Stimulated activated CD4-positive, alpha-beta T cell treated with anti-CD3 and anti-CD28 coated beads, Interleukin-15, amount 100 ng/mL, for 48 hours (primary cell): ENCODE measurements at regions not wholly inside any gene's neighbourhood (a gene's known extent, or its start where the extent isn't known, plus 50 kb on each side); places are given as distances from the start of the nearest gene placed in this dataset.

Experiments
- DNase-seq, 2 donors: peaks; one replicate each; pipeline ENCODE4 v3.0.0-alpha.2; 2020; ENCODE audit warnings: low read depth in 2 of 2

DNA sequence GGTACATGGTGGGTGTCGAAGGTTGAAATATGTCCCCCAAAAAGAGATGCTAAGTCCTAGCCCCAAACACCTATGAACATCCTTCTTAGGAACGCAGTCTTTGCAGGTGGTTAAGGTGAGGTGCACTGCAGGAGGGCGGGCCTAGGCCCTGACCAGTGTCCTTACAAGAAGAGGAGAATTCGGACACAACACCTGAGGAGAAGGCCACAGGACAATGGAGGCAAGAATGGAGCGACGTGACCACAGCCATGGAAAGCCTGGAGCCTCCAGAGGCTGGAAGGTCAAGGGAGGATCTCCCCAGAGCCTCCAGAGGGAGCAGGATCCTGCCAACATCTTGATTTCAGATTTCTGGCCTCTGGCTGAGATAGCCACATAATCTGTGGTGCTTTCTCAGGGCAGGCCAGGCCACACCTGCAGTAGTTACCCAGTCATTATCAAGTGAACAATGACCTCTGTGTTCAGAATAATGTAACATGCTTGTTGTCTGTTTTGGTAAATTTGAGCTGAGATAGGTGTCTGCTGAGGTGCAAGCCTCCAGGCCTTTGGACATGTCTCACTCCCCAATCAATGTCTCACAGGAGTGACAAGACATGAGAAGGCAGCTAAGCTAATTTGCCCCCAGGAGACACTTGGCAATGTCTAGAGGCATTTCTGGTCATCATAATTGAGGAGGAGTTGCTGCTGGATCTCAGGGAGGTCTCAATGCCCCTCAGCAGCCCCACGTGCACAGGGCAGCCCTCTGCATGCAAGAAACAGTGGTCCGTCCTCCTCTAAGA is 498.9 kb downstream of the BRD1 start:
- DNase-seq, result no peak

DNA sequence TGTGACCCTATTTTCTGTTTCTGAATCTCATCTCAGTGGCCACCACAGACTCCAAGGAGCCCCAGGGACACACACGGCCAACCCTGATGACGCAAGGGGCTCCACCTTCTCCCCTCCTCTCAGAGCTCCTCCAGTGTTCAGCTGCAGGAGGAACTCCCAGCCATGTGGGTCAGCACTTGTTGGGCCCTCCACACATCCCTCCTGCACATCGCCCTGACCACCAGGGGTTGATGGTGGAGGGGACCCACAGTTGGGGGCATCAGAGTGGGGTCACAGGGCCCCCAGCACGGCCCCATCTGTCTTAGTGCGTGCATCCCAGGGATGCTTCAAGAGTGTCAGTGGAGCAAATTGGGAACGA is 499.6 kb downstream of the BRD1 start:
- no peak for DNase-seq

DNA sequence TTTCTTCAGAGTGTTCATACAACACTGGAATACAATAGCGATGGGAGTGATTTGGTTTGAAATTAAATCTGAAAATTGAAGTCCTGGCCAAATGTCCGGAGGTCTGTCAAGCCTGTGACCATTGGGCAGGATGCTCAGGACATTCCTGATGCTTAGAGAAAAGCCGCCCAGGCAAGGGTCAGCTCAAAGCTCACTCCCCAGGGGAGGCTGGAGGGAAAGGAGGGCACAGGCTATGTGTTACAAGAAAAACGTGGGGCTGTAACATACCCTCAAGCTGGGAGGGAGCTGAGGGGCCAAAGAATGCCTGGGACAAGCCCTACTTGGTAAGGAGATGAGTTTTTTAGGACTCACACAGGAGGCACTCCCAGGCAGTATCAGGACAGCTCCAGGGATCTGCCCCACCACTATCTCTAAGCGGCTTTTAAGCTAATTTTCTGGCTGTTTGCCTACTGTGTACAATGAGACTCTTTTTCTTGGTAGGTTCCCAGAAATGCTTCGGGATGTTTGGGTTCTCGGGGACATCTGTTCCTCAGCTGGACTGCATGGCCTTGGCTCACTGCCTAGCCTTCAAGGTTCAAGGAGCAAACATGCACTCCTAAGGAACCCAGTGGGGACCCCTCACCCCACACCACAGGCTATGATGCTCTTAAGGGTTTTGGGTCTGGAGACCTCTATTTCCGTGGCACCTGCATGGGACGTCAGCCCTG is 500.1 kb downstream of the BRD1 start:
- DNase-seq, result no peak

DNA sequence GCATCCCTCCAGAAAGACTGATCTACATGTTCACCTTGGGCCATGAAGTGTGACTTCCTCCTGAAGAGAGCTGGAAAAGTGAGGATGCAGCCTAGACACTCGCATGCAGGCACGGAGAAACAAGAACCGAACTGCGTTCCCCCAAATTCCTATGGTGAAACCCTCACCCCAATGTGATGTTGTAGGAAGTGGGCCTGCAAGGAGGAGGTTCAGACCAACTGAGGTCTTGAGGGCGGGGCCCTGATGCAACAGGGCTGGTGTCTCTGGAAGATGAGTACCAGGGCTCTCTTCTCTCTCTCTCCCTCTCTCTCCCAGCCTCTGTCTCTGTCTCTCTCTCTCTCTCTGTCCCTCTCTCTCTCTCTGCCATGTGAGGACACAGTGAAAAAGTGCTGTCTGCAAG is 501.1 kb downstream of the BRD1 start:
- DNase-seq, result no peak

DNA sequence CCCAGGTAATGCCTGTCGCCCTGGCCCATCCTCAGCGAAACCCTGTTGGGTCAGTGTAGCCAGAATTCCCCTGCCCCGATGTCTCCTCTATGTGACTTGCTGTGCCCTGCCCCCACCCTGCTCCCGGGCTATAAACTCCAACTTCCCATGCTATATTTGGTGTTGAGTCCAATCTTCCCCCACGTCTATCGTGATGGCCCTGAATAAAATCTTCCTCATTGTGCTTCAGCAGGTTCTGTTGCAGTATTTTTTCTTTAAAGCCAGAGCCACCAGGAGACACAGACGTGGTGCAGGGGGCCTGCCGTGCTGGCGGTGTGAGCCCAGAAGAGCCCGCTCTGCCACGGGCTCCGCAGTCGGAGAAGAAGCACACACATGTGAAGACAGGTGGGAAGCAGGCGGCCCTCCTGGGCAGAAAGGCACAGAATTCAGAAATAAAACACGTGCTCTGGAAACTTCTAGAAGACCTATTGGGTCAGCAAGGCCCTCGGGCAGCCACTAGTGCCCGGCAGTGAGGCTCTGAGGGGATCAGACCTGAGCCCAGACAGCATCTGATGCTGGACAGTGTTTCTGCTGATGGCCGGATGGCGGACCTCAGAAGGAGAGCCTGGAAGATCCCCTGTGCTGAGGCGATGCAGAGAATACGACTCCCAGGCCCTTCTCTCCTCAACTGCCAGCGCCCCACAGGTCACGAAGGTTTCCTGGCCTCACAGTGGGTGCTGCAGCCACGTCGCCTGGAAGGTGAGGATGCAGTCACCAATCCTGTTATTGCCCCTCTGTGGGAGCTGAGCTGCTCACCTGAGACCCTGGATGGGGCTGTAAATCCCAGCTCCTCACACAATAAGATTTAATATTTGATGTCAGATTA is 501.9 kb downstream of the BRD1 start:
- no peak for DNase-seq

DNA sequence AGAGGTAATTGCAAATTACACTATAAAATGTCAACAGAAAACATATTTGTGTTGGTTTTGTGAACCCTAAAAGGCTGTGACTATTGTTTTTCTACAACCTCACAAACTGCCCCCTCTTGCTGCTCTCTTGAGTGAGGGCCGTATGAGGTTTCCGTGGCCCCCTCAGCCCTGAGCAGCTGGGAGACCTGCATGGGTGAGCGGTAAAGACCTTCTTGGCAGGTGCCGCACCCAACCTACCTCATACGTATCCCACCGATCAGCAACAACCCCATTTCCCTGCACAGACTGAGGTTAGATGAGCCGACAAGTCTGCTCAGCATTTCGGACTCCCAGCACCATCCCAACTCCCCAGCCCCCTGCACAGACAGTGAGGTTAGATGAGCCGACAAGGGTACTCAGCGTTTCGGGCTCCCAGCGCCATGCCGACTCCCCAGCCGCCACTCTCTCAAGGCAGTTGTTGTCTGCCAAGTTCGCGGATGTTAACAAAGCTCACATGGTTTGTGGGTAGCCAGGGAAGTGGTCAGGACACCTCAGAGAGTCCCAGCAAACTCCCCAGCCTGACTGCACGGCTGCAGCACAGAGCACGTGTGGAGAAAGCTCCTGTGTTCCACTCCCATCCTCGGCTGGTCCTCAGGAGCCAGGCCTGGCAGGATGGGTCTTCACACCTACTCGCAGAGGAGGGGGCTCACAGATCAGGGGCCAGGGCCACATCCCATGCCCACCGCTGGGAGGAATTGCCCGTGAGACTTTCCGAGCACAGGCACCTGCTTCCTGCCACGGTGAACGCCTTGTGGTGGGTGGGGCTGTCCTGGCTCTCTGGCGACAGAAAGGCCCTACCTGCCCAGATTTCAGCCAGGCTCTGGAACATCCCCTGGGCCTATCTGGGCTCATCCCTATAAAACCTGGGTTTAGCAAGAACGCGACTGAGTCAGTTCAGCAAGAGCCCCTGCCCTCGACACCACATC is 502.9 kb downstream of the BRD1 start:
- no peak for DNase-seq

DNA sequence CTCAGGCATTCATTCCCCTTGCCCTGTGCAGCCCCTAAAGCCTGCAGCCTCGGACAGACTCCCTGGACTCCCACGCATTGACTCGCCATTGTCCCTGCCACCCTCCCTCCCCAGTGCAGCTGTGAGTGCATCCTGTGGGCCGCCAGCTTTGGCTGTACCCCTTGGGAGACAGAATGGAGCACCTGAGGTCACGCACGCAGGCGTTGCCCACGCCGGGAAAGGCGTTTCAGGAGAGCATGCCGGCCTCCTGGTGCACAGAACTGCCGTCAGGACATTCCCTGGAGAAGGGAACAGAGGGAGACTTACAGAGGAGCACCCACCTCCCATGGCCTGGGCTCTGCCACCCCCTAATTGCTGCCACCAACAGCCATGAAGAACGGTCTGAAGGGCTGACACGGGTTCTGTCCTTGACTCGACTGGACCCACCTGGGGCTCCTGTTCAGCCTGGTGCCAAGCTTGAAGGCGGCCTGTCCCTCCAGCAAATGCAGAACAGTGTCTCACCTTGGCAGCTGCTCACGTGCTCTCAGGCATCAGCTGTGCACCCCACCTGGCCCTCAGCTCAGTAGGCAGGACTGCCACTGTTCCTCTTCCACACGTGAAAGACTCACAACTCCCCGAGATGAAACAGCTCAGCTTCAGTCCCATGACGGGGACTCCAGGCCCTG is 503.8 kb downstream of the BRD1 start:
- DNase-seq, result no peak

DNA sequence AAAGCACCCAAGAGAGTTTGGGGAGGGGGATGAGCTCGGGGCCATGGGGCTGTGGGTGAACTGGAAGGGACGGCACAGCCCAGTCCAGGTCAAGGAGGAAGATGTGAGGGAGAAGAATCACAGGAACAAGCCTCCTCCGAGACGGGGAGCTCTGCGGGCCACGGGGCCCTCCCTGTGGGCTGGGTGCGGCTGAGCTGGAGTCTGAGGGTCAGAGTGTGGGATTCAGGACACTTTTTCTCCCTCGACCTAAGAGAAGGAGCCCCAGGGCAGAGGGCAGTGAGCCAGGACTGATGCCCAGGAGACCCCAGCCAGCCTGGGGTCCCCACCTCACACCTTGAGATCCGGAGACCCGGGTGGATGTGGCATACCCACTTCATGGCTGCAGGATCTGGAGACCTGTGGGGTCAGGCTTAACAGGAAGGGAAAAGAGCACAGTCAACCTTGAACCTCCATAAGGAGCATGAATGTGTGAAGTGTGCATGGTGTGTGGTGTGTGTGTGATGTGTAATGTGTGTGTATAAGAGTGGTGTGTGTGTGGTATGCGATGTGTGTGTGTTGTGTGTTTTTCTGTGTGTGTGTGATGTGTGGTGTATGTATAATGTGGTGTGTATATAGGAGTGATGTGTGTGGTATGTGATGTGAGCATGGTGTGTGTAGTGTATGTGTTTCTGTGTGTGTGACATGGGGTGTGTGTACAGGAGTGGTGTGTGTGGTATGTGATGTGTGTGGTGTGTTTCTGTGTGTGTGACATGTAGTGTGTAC is 504.6 kb downstream of the BRD1 start:
- no peak for DNase-seq

DNA sequence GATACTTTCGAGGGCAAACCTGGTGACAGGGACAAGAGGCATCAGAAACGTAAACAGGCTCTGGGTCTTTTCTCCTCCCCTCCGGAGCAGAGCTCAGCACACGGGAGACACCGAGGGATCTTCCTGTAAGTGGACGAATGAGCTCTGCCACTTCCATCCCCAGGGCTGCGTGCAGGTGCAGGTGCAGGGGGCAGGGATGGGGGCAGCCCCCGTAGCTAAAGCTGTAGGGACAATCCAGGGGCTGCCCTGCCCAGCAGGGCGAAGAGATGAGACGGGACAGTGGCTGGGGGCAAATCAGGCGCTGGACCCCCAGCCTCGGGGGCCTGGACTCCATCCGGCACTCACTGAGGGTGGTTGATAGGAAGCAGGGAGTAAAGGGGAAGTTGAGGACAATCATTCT is 505.4 kb downstream of the BRD1 start:
- no peak for DNase-seq

DNA sequence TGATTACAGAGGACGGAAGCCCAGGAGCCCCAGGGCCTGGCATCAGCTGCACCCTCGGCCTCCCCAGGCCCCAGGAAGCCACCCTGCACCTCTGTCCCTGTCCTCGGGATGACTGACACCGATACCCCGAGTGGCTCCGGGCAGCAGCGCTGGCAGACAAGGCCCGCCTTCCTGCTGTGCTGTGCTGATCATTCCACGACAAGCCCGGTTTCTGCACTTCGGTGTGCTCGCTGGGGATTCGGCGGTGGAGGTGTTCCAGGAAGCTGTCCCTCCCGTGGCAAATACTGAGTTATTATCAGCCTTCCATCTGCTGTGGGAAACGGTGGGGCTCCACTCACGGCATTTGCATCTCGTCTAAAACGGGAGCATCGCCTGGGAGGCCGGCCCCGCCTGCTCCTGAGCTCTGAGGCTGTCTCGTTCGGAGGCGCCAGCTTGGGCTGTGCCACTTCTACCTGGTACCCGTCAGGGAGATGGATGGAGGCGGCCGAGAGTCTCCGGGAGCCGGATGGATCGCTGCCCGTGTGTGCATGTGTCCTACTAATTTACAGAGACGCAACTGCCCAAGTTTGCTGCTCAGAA is 506.1 kb downstream of the BRD1 start:
- DNase-seq, result no peak

DNA sequence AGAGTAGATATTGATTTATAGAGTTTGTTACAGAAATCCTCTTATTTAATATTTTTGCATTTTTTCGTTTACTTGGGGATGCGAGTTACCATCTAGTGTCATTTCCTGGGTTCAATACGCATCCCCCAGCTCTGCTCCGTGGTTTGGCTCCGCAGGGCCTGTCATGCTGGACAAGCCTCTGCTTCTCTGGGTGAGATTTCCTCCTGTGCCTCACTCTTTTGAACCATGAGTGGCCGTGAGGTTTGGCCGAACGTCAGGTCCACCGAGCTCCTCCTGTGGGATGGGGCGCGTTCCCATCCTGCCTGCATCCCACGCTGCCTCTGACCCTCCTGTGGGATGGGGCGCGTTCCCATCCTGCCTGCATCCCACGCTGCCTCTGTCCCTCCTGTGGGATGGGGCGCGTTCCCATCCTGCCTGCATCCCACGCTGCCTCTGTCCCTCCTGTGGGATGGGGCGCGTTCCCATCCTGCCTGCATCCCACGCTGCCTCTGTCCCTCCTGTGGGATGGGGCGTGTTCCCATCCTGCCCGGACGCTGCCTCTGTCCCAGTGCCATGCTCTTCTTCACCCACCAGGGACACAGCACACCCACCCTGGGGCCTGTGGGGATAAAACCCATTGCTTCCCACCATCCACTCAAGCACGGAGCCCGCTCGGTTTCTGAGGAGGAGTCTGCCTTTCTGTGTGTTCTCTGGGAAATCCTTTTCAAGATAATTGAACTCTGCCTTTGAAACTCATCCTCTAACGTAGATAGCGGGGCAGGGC is 506.8 kb downstream of the BRD1 start:
- DNase-seq, result no peak

DNA sequence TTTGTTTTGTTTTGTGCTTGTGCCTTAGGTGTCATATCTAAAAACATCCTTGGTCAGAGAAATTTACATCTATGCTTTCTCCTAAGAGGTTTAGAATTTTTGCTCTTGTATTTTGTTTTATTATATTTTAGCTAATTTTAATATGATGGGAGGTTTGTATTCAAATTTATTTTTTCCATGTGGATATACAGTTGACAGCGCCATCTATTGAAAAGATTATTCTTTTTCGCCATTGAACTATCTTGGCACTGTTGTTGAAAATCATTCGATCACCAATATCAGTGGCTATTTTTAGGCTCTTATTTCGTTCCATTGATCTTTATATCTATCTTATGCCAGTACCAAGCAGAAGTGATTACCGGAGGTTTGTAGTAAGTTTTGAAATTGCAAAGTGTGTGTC is 510.3 kb downstream of the BRD1 start:
- no peak for DNase-seq

DNA sequence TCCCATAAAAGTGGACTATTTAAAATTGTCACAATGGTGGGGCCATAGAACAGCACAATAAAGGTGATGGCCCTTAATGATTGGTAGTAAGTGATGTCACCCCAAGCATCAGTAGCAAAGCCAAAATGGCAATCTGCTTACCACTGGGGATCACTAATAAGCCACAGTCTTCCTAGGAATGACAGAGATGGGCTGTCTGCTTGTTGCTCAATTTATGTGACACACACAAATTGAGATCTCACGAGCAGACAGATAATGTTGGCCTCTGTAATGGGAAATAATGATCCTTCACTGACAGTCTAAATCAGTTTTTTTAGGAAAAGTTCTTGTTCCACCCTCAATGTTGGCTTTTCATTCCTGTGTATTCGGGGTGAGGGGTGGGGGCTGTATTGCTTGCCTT is 515.1 kb downstream of the BRD1 start:
- no peak for DNase-seq

DNA sequence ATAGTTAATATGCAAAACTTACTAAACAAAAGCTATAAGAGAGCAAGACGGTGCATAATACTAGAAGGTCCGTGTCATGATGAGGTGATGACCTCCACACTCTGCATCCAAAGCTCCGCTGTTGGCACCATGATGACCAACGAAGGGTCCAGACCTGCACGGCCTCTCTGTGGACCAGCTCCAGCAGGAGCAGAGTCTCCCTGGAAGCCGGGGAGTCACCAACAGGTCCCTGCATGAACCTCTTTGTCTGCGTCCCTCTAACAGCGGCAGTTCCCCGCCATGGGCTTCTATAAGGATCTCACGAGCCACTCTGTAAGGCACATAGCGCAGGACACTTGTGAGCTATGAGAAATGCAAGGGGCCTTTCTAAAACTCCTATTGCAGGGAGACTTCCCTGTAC is 517.3 kb downstream of the BRD1 start:
- DNase-seq, result no peak

DNA sequence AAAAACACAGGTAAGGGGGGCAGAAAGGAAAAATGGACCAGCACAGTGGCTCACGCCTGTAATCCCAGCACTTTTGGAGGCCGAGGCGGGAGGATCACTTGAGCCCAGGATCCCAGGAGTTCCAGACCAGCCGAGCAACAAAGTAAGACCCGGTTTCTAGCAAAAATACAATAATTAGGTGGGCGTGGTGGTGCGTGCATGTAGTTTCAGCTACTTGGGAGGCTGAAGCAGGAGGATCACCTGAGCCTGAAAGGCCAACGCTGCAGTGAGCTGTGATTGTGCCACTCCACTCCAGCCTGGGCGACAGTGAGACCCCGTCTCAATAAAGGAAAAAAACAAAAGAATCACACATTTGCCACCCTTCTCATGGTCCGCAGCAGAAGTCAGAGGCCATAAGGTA is 519.4 kb downstream of the BRD1 start:
- DNase-seq, result no peak

DNA sequence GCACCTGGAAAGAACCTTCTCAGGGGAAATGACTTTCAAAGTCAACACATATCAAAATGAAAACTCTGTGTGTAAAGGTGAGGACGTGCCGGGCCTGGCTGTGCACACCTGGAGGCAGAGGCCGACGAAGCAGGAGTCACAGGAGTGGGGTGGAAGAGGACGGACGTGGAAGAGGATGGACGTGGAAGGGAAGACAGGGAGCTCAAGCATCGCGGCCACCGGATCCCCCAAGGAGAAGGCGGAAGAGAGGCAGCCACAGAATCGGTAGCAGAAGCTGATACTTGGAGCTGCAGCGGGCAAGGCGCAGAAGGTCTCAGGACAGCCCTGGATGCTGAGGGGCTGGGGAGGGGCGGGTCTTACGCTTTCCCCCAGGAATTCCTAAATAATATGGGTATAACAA is 519.8 kb downstream of the BRD1 start:
- no peak for DNase-seq

DNA sequence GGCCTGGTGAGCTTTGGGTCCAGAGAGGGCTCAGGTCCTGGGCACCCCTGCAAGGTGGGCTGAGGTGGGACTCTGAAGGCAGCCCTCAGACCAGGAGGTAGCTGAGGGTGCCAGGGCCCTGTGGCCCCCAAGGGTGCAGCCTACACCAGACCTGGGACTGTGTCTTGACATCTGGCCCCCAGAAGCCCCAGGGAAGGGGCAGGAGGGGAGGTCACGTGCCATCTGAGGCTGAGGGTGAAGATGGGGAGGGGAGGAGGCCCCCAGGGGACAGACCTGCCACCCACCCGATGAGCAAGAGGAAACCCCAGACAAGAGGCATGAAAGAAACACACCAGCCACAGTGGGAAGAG is 520.2 kb downstream of the BRD1 start:
- no peak for DNase-seq

DNA sequence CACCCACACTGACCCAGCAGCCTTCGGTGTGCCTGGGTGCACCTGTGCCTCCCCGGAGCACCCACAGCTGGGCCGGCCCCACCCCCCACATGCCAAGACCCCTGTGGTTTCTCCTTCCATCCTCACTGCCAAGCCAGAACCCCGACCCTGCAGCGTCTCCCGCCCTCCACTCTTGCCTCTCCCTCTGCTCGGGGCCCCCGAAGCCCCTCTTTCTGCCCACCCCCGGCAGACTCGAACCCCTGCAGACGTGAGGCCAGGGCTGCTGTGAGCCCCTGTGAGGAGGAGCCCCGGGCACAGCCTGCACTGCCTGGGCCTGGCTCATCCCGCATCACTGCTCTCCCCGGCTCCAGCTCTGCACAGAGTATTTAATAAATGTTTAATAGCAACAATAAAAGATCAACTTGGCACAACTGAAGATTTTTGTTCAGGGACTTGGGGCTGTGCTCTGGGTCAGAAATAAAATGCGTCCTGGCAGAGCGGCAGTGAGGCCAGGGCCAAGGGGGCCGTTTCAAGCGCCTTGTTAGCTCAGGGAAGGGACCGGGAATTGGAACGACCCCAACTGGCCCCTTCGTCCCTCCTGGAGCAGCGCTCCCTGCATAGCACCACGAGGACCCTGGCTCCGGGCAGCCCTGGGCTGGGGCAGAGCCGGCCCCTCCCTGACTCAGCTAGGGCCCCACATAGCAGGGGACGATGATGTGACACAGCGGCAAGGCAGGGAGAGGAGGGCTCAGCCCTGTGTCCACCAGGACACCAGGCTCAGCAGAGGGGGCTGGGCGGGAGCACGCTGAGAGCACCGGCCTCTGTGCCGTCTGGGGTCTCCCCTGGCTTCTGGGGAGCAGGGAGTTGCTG is 520.8 kb downstream of the BRD1 start:
- no peak for DNase-seq
